PFSK-1 (cell line): ENCODE measurements at regions not wholly inside any gene's neighbourhood (a gene's known extent, or its start where the extent isn't known, plus 50 kb on each side); places are given as distances from the start of the nearest gene placed in this dataset.

Experiments
- SIN3A ChIP-seq: IDR thresholded peaks from 2 replicates; pipeline ENCODE4 v1.6.1; 2012; ENCODE audit warnings: mild to moderate bottlenecking, low read length, moderate library complexity, borderline replicate concordance; ENCODE audit not compliant: insufficient read depth
- TAF1 ChIP-seq: IDR thresholded peaks from 2 replicates; pipeline ENCODE4 v1.6.1; 2012; ENCODE audit warnings: low read length, control low read depth, borderline replicate concordance; ENCODE audit not compliant: insufficient read depth

GRCh38 chr2:217693363-217693762 is 309.4 kb downstream of the TNS1 start:
- no peak for TF ChIP-seq TAF1
- TF ChIP-seq SIN3A, result no peak
